HG03135 (cell line): ENCODE measurements at regions not wholly inside any gene's neighbourhood (a gene's known extent, or its start where the extent isn't known, plus 50 kb on each side); places are given as distances from the start of the nearest gene placed in this dataset.

Experiments
- ATAC-seq: cut with Tn5 transposase; IDR thresholded peaks from one replicate; pipeline ENCODE4 v1.9.1; 2021; ENCODE audit warnings: mild to moderate bottlenecking, moderate library complexity; ENCODE audit not compliant: unreplicated experiment

GRCh38 chr5:161134956-161135355 lies 282.9 kb upstream of the ATP10B start:
- no peak for ATAC-seq

- no peak for ATAC-seq
These were observed 282.1 kb upstream of the ATP10B start for GRCh38 chr5:161134083-161134482.

GRCh38 chr5:161115941-161116340 lies 263.9 kb upstream of the ATP10B start:
- ATAC-seq, result no peak

- no peak for ATAC-seq
These were observed 260.4 kb upstream of the ATP10B start for GRCh38 chr5:161112371-161112770.

DNA sequence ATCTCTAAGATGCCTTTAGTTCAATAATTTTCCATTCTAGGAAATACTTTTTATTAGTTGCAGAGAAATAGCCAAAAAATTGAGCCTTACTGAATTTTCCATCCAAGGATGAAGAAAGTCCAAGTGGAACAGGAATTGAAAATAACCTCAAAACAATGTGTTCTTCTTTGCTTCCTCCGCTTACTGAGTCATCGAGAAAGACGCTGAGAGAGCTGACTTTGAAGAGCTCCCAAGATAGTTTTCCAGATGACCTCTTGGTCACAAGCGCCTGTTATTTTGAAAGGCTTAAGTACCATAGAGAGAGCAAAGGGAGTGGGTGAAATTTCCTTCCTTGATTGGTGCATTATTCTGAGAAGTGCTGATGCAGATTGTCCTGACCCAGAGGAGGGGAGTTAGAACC lies 253.5 kb upstream of the ATP10B start:
- ATAC-seq, result no peak

- ATAC-seq, result no peak
These were observed 246.5 kb upstream of the ATP10B start for GRCh38 chr5:161098516-161098915.

DNA sequence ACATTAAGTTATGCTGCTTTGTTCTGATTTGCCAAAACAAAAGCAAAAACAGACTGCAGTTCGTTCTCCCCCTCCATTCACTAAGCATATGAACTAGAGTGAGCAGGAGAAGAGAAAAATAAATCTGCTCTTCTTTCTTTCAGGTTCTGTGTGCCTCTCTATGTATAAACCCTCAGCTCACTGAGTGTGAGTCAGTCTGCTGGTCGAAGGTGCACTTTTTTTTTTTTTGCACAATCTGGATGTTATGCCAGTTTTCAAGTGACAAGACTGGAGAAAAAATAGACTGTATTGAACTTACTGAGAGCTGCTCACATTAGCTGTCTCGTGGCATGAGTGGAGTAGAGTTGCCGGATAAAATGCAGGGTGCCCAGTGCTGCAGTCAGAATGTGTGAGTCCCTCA lies 244.6 kb upstream of the ATP10B start:
- no peak for ATAC-seq

DNA sequence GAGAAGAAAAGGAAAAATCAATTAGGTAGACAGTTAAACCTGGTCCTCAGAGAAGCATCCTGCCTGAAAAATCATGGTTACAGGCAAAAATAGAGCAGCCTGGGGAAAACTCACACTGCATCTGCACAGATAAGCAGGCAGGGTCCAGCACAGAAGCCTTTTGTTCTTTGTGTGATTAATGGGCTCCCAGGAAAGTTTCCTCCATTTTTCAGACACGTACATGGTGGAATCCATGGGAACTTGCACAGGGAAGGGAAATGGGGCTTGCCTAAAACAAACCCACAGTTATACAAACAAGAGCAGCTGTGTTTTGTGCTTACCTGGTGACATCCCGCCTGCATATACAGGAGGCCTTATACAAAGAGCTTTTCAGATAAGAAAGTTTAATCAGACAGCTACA lies 243.9 kb upstream of the ATP10B start:
- no peak for ATAC-seq

DNA sequence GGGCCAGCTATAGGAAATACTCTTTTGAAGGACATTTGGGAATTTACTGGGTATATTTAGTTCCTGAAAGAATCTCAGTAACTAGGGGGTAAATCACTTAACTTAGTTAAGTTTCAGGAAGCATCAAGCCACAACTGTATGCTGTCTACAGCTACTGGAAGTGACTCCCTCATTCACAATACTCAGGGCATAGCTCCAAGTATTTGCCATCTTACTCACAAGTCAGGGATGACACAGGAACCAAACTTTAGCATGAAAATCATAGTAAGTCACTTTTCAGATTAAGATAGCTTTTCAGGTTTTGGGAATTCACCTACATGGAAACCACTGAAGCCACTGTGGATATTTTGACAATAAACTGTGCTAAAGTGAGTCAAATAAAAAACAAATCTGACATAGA lies 242.4 kb upstream of the ATP10B start:
- ATAC-seq, result no peak

GRCh38 chr5:161093100-161093499 lies 241.1 kb upstream of the ATP10B start:
- ATAC-seq, result no peak

DNA sequence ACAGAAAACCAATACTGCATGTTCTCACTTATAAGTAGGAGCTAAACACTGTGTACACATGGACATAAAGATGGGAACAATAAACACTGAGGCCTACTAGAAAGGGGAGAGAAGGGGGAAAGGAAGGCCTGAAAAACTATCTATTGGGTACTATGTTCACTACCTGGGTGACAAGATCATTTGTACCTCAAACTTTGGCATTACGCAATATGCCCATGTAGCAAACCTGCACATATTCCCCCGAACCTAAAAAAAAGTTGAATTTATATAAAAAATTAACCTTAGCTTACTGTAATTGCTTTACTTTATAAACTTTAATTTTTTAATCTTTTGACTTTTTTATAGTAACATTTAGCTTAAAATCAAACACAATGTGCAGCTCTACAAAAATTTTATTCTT lies 237.6 kb upstream of the ATP10B start:
- no peak for ATAC-seq

- ATAC-seq, result no peak
These were observed 234.4 kb upstream of the ATP10B start for GRCh38 chr5:161086461-161086860.

DNA sequence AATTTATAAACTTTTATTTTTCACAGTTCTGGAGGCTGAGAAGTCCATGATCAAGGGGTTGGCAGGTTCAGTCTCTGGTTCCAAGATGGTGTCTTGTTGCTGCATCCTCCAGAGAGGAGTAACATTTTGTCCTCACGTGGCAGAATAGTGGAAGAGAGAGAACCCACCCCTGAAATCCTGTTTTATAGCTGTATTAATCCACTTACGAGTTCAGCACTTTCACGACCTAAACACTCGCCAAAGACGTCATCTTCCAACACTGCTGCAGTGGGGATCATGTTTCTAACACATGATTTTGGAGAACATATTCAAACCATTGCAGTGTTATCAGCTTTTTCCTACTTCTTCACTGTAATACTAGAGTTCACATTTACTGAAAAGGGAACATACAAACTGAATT lies 233.0 kb upstream of the ATP10B start:
- no peak for ATAC-seq

DNA sequence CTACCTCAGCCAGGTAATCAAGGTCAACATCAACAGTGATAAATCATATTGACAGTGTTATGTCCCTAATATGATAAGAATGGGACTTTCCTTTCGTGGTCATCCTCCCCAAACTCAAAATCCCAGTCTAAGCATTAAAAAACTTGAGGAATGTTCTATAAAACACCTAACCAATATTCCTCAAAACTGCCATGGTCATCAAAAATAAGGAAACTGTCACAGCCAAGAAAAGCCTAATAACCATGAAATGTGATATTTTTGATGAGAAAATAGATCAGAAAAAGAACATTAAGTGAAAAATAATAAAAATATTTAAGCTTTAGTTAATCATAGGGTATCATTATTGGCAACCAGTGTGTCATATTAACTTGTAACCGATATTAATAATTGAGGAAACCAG lies 232.1 kb upstream of the ATP10B start:
- ATAC-seq, result no peak

GRCh38 chr5:161078793-161079192 lies 226.8 kb upstream of the ATP10B start:
- no peak for ATAC-seq

DNA sequence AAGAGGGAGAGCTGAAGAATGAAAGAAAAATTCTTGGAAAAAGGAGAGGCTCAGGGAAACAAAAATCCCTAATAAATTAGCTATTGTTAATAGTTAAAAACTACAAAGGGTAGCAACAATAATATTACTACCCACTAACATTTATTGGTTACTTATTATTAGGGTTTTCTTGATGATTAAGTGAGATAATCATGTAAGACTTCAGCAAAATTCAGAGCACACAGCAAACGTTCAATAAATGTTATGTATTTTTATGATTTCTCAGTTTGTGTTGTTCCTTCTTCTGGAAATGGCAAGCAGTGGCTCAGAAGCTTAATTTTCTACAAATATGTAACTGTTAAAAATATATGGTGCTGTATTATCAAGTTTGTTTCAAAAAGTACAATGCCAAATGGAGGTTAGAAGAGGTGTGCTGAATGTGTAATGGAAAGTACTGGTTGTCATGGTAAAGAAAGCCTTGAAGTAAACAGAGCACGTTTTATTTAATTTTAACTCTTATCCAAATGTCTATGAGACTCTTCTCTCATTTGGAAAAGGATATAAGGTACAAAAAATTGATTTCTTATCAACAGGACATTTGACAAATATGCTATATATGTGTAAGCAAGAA lies 226.0 kb upstream of the ATP10B start:
- ATAC-seq, result no peak

DNA sequence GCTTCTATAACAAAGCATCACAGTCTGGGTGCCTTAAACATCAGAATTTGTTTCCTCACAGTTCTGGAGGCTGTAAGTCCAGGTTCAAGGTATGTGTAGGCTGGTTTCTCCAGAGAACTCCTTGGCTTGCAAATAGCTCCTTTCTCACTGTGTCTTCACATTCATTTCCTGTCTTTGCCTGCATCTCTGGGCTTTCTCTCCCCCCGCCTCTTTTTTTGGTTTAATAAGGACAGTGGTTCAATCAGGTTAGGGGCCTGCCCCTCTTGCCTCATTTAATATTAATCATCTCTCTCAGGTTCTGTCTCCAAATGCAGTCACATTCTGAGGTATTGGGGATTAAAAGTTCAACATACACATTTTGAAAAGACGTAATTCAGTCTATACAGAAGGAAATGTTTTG lies 225.5 kb upstream of the ATP10B start:
- no peak for ATAC-seq

DNA sequence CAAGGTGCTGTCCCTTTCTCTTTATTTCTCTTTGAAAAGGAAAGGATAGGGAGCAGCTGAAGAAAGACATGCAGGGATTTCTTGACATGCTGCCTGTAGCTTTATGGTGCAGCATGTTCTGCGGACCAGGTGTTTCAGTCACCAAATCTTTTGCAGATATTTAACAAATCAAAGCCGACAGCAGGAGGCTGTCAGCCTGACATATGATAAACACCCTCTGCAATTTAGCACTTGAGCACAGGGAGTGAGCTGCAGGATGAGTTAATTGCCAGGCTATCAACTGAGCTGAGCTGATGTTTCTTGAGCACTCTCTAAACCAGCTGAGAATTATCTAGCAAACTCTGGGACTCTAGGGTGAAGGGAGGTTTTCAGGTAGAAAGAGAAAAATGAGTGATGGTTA lies 212.8 kb upstream of the ATP10B start:
- no peak for ATAC-seq

GRCh38 chr5:161064297-161064696 lies 212.3 kb upstream of the ATP10B start:
- ATAC-seq, result no peak

- no peak for ATAC-seq
These were observed 206.8 kb upstream of the ATP10B start for GRCh38 chr5:161058781-161059180.

- no peak for ATAC-seq
These were observed 200.0 kb upstream of the ATP10B start for GRCh38 chr5:161051920-161052500.

GRCh38 chr5:161047024-161047423 lies 195.0 kb upstream of the ATP10B start:
- ATAC-seq, result no peak

GRCh38 chr5:161042862-161043261 lies 190.9 kb upstream of the ATP10B start:
- no peak for ATAC-seq
